CD14-positive monocyte (primary cell): ENCODE measurements at regions not wholly inside any gene's neighbourhood (a gene's known extent, or its start where the extent isn't known, plus 50 kb on each side); places are given as distances from the start of the nearest gene placed in this dataset.

Experiments
- DNase-seq, 3 donors: peaks; one replicate each; pipeline ENCODE4 v3.0.0-alpha.2; 2011 to 2022
- H2AFZ ChIP-seq: 2 replicates; pipeline ENCODE4 v1.6.0; 2012; ENCODE audit warnings: mild to moderate bottlenecking, low read depth, low read length, inconsistent platforms; ENCODE audit not compliant: insufficient read depth, poor library complexity, severe bottlenecking
- H3K27ac ChIP-seq, 2 donors: 1 replicate in 1 of 2; 2 replicates in 1 of 2; pipeline ENCODE4 v1.5.1; 2012 to 2013; ENCODE audit warnings: low read length in 2 of 2, control low read depth in 1 of 2, inconsistent platforms in 1 of 2, low read depth in 1 of 2, mild to moderate bottlenecking in 1 of 2
- H3K27me3 ChIP-seq, 2 donors: one replicate each; pipeline versions ENCODE4 v1.6.0 to v1.6.1; 2011 to 2013; ENCODE audit warnings: low read length in 2 of 2; ENCODE audit not compliant: control insufficient read depth in 2 of 2, insufficient read depth in 2 of 2
- H3K36me3 ChIP-seq, 2 donors: replicated peaks in 1 of 2; 1 replicate in 1 of 2; 2 replicates in 1 of 2; pipeline versions ENCODE4 v1.5.1 to v1.6.1; 2012 to 2013; ENCODE audit warnings: low read length in 2 of 2, control low read depth in 1 of 2, inconsistent platforms in 1 of 2, mild to moderate bottlenecking in 1 of 2; ENCODE audit not compliant: insufficient read depth in 2 of 2, control insufficient read depth in 1 of 2
- H3K4me1 ChIP-seq, 2 donors: 1 replicate in 1 of 2; 2 replicates in 1 of 2; pipeline versions ENCODE4 v1.5.1 to v1.6.1; 2012 to 2013; ENCODE audit warnings: low read length in 2 of 2, control low read depth in 1 of 2, inconsistent platforms in 1 of 2, mild to moderate bottlenecking in 1 of 2, moderate library complexity in 1 of 2; ENCODE audit not compliant: insufficient read depth in 2 of 2, control insufficient read depth in 1 of 2
- H3K4me2 ChIP-seq: replicated peaks from 2 replicates; pipeline ENCODE3; 2012; ENCODE audit warnings: low read length, moderate library complexity, mild to moderate bottlenecking; ENCODE audit not compliant: poor library complexity, severe bottlenecking; ENCODE audit errors: extremely low read depth
- H3K4me3 ChIP-seq, 3 experiments: fragments of 200-600 bp in 1 of 3; sonication (generic) in 1 of 3; replicated peaks in 1 of 3; 1 replicate in 2 of 3; 2 replicates in 1 of 3; pipeline ENCODE4 v1.5.1; 2011 to 2013; ENCODE audit warnings: low read length in 3 of 3, mild to moderate bottlenecking in 3 of 3, control low read depth in 2 of 3, low read depth in 2 of 3, inconsistent platforms in 1 of 3, moderate library complexity in 1 of 3
- H3K79me2 ChIP-seq: 2 replicates; pipeline ENCODE4 v1.6.0; 2012; ENCODE audit warnings: mild to moderate bottlenecking, control low read depth, inconsistent platforms, low read length, moderate library complexity; ENCODE audit not compliant: insufficient read depth
- H3K9ac ChIP-seq: 2 replicates; pipeline ENCODE4 v1.6.0; 2017; ENCODE audit warnings: low read length, mild to moderate bottlenecking; ENCODE audit not compliant: insufficient read depth, poor library complexity, severe bottlenecking
- H3K9me3 ChIP-seq, 2 donors: replicated peaks in 1 of 2; 1 replicate in 1 of 2; 2 replicates in 1 of 2; pipeline versions ENCODE4 v1.5.1 to v1.6.1; 2012 to 2013; ENCODE audit warnings: low read length in 2 of 2, control low read depth in 1 of 2; ENCODE audit not compliant: control insufficient read depth in 1 of 2, insufficient read depth in 1 of 2
- H4K20me1 ChIP-seq: 2 replicates; pipeline ENCODE4 v1.6.0; 2012; ENCODE audit warnings: mild to moderate bottlenecking, low read length, control low read depth, moderate library complexity; ENCODE audit not compliant: insufficient read depth
- H3K27ac Mint-ChIP-seq, 7 donors: one replicate each; pipeline ENCODE4 v1.8.0; 2020; ENCODE audit warnings: mild to moderate bottlenecking in 7 of 7, mixed read lengths in 7 of 7, moderate library complexity in 6 of 7, inconsistent platforms in 2 of 7
- H3K27me3 Mint-ChIP-seq, 3 donors: one replicate each; pipeline ENCODE4 v1.8.0; 2021 to 2022; ENCODE audit warnings: low read depth in 3 of 3, mild to moderate bottlenecking in 3 of 3, mixed read lengths in 3 of 3, moderate library complexity in 3 of 3, inconsistent platforms in 1 of 3
- H3K36me3 Mint-ChIP-seq, 2 donors: one replicate each; pipeline ENCODE4 v1.8.0; 2020; ENCODE audit warnings: mixed read lengths in 2 of 2, inconsistent platforms in 1 of 2, mild to moderate bottlenecking in 1 of 2
- H3K4me1 Mint-ChIP-seq: one replicate; pipeline ENCODE4 v1.8.0; 2020; ENCODE audit warnings: mild to moderate bottlenecking, mixed read lengths
- H3K4me3 Mint-ChIP-seq, 2 donors: one replicate each; pipeline ENCODE4 v1.8.0; 2020; ENCODE audit warnings: mild to moderate bottlenecking in 2 of 2, mixed read lengths in 2 of 2, moderate library complexity in 1 of 2
- H3K9me3 Mint-ChIP-seq, 7 donors: one replicate each; pipeline ENCODE4 v1.8.0; 2020 to 2022; ENCODE audit warnings: mixed read lengths in 7 of 7, mild to moderate bottlenecking in 6 of 7, moderate library complexity in 6 of 7, inconsistent platforms in 2 of 7
- WGBS: methylation state at CpG from one replicate; pipeline ENCODE4 v1.1.5; 2013; ENCODE audit warnings: missing lambda C conversion rate; ENCODE audit not compliant: insufficient coverage; 5-methylcytosine and 5-hydroxymethylcytosine counted together
- intact Hi-C, 2 donors: fragments of 100-400 bp; cut with micrococcal nuclease; formaldehyde crosslinking; loops; one replicate each; pipeline versions ENCODE4 v1.15.0 to v1.15.1; 2023
- TF ChIP-seq, protein P1 (sequence below): fragments of 200-600 bp; IDR thresholded peaks from one replicate; pipeline ENCODE4 v1.8.0; 2022; ENCODE audit warnings: antibody characterized with exemption, mild to moderate bottlenecking

DNA sequence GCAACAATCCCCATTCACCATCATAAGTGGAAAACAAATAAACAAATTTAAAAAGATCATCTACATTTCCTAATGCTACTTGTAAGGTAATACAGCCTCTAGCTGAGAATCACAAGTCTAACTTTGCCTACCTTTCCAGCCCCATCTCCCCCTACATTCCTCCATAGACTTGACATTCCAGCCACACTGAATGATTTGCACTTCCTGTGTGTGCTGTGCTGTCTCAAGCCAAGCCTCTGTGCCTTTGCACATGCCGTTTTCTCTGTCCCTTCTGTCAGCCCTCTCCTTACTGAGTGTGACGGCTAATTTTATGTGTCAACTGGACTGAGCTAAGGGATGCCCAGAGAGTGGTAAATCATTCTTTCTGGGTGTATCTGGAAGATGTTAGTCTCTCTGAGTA is 82.4 kb upstream of the MBIP start:
- Histone ChIP-seq H2AFZ (no peak overlapping the region), H3K4me2 (no peak overlapping the region), H3K9me3 (no peaks in the 10 kb centered on the region), H3K79me2 (no peaks in the 10 kb centered on the region), H3K36me3 (no peaks in the 10 kb centered on the region), H4K20me1 (no peaks in the 10 kb centered on the region), H3K4me1 (no peaks in the 10 kb centered on the region), H3K9ac (no peak overlapping the region), H3K4me3 (no peak overlapping the region), H3K27me3 (peaks cover 0 to 3% of the 10 kb centered on the region in 2 donors), H3K27ac (no peak overlapping the region)
- DNase-seq = no peak
- no peak overlapping the region for H3K4me3 Mint-ChIP-seq
- WGBS = 86% methylated on average over 1 of the region's 2 CpGs
- H3K36me3 Mint-ChIP-seq = no peaks in the 10 kb centered on the region
- intact Hi-C loops = no loop called here
- peaks cover 2 to 11% (median 3%) of the 10 kb centered on the region in 3 donors for H3K27me3 Mint-ChIP-seq
- H3K27ac Mint-ChIP-seq = no peak overlapping the region
- H3K9me3 Mint-ChIP-seq = peaks cover 0 to 3% (median 0%) of the 10 kb centered on the region in 7 donors
- no peaks in the 10 kb centered on the region for H3K4me1 Mint-ChIP-seq
- TF ChIP-seq, protein P1, sequence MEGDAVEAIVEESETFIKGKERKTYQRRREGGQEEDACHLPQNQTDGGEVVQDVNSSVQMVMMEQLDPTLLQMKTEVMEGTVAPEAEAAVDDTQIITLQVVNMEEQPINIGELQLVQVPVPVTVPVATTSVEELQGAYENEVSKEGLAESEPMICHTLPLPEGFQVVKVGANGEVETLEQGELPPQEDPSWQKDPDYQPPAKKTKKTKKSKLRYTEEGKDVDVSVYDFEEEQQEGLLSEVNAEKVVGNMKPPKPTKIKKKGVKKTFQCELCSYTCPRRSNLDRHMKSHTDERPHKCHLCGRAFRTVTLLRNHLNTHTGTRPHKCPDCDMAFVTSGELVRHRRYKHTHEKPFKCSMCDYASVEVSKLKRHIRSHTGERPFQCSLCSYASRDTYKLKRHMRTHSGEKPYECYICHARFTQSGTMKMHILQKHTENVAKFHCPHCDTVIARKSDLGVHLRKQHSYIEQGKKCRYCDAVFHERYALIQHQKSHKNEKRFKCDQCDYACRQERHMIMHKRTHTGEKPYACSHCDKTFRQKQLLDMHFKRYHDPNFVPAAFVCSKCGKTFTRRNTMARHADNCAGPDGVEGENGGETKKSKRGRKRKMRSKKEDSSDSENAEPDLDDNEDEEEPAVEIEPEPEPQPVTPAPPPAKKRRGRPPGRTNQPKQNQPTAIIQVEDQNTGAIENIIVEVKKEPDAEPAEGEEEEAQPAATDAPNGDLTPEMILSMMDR = no peak

DNA sequence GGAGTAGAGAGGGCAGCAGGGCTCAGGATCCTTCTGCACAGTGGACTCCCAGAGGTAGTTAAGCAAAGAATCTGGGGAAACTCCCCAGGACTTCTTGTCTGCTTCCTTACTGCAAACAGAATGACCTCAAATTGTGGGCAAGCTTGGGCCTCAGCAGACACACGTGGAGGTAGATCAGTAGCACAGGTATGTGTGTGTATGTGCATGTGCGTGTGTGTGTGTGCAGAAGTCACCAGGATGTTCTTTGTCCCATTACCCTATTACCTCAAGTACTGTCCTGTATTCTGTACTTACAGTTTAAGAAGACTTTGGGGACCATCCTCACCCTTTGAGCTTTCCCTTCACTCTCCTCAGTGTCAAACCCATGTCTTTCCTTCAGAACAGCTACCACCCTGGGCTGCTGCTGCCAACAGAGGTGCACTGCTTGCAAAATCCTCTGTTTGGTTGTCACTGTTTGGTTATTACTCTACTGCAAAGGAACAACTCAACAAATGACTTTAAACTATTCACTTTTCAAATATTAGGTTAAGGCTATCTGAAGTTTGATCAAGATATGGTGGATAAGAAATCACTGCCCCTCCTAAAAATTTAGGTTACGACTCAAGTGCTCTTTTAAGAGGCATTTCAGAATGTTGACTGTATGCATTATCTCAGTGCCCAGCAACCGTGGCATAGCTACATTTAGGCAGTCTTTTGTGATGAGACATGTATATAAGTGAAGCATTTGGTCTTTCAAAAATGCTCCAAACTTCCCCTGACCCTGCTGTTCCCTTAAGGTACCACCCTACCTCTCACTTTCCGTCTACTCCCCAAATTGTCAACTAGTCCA is 78.2 kb upstream of the MBIP start:
- Histone ChIP-seq H3K27me3 (no peaks in the 10 kb centered on the region), H2AFZ (no peak overlapping the region), H3K9me3 (no peaks in the 10 kb centered on the region), H3K79me2 (no peaks in the 10 kb centered on the region), H3K4me1 (no peaks in the 10 kb centered on the region), H3K9ac (no peak overlapping the region), H3K4me2 (no peak overlapping the region), H3K4me3 (no peak overlapping the region), H4K20me1 (no peaks in the 10 kb centered on the region), H3K27ac (no peak overlapping the region), H3K36me3 (no peaks in the 10 kb centered on the region)
- Mint-ChIP-seq H3K27me3 (peaks cover 3 to 4% (median 3%) of the 10 kb centered on the region in 3 donors), H3K4me3 (no peak overlapping the region), H3K9me3 (peaks cover 0 to 6% (median 0%) of the 10 kb centered on the region in 7 donors), H3K27ac (no peak overlapping the region), H3K4me1 (no peaks in the 10 kb centered on the region), H3K36me3 (no peaks in the 10 kb centered on the region)
- WGBS = 93% methylated on average over 3 of the region's 5 CpGs
- intact Hi-C loops = no loop called here
- TF ChIP-seq, protein P1 = no peak
- no peak for DNase-seq
